AG09309 (cell line): ENCODE measurements at regions not wholly inside any gene's neighbourhood (a gene's known extent, or its start where the extent isn't known, plus 50 kb on each side); places are given as distances from the start of the nearest gene placed in this dataset.

Experiments
- DNase-seq: peaks from one replicate; pipeline ENCODE4 v3.0.0-alpha.2; 2010; ENCODE audit warnings: low read depth
- H3K4me3 ChIP-seq: 2 replicates; pipeline ENCODE4 v1.5.1; 2011; ENCODE audit warnings: mild to moderate bottlenecking, low read depth, low read length, moderate library complexity; ENCODE audit not compliant: control insufficient read depth
- CTCF ChIP-seq: IDR thresholded peaks from 2 replicates; pipeline ENCODE4 v1.5.1; 2011; ENCODE audit warnings: mild to moderate bottlenecking, low read depth, low read length, inconsistent platforms; ENCODE audit not compliant: insufficient read depth, control insufficient read depth; ENCODE audit errors: missing control alignments

- no peak for DNase-seq
- H3K4me3 ChIP-seq, result no peak overlapping the region
- TF ChIP-seq CTCF, result no peak
Observed at GRCh38 chr3:184659797-184660301, 52.0 kb downstream of the MAGEF1 start.

- no peak for TF ChIP-seq CTCF
- H3K4me3 ChIP-seq, result no peak overlapping the region
- DNase-seq, result no peak
Observed at GRCh38 chr3:184658223-184658928, 53.5 kb downstream of the MAGEF1 start.

- TF ChIP-seq CTCF, result no peak
- peak; percentile 55 for DNase-seq
Observed at GRCh38 chr3:184656829-184657681, 54.8 kb downstream of the MAGEF1 start.

GRCh38 chr3:184656458-184656828 lies 55.4 kb downstream of the MAGEF1 start:
- TF ChIP-seq CTCF, result no peak
- no peak overlapping the region for H3K4me3 ChIP-seq
- DNase-seq, result no peak

More at GRCh38 chr3:184656829-184657681, 54.8 kb downstream of the MAGEF1 start:
- no peak overlapping the region for H3K4me3 ChIP-seq

GRCh38 chr3:184655597-184655996 lies 56.3 kb downstream of the MAGEF1 start:
- no peak overlapping the region for H3K4me3 ChIP-seq
- TF ChIP-seq CTCF, result no peak
- no peak for DNase-seq

GRCh38 chr3:184654375-184654774 lies 57.5 kb downstream of the MAGEF1 start:
- no peak for TF ChIP-seq CTCF
- no peak overlapping the region for H3K4me3 ChIP-seq
- DNase-seq, result no peak
